ENCODE measurements at regions not wholly inside any gene's neighbourhood (a gene's known extent, or its start where the extent isn't known, plus 50 kb on each side); places are given as distances from the start of the nearest gene placed in this dataset.

DNA sequence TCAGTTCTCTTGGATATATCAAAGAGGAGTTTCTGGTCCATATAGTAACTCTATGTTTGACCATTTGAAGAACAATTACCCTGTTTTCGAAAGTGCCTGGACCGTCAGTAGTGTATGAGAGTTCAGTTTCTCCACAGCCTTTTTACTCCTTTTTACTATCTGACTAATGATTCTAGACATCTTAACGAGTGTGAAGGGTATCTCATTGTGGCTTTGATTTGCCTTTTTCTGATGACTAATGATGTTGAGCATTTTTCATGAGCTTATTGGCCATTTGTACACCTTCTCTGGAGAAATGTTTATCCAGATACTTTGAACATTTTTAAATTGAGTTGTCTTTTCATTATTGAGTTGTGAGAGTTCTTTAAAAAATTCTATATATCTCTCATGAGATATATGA, 114.9 kb upstream of the ATXN1 start:
- peaks cover 19% of the 10 kb centered on the region for H3K9me3 Mint-ChIP-seq (ENCODE audit: low read depth)
- DNase-seq (ENCODE audit: low spot score): no peak
- peaks cover 4% of the 10 kb centered on the region for H3K36me3 Mint-ChIP-seq (ENCODE audit: low read depth)
- TF ChIP-seq, protein P1, sequence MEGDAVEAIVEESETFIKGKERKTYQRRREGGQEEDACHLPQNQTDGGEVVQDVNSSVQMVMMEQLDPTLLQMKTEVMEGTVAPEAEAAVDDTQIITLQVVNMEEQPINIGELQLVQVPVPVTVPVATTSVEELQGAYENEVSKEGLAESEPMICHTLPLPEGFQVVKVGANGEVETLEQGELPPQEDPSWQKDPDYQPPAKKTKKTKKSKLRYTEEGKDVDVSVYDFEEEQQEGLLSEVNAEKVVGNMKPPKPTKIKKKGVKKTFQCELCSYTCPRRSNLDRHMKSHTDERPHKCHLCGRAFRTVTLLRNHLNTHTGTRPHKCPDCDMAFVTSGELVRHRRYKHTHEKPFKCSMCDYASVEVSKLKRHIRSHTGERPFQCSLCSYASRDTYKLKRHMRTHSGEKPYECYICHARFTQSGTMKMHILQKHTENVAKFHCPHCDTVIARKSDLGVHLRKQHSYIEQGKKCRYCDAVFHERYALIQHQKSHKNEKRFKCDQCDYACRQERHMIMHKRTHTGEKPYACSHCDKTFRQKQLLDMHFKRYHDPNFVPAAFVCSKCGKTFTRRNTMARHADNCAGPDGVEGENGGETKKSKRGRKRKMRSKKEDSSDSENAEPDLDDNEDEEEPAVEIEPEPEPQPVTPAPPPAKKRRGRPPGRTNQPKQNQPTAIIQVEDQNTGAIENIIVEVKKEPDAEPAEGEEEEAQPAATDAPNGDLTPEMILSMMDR (IDR thresholded peaks at IDR 0.05): no peak
- no peaks in the 10 kb centered on the region for H3K27me3 Mint-ChIP-seq (ENCODE audit: low read depth)
- H3K4me3 Mint-ChIP-seq (ENCODE audit: unreplicated experiment): no peak overlapping the region
- no peaks in the 10 kb centered on the region for H3K4me1 Mint-ChIP-seq (ENCODE audit: low read depth)
- H3K27ac Mint-ChIP-seq (ENCODE audit: unreplicated experiment): no peak overlapping the region

DNA sequence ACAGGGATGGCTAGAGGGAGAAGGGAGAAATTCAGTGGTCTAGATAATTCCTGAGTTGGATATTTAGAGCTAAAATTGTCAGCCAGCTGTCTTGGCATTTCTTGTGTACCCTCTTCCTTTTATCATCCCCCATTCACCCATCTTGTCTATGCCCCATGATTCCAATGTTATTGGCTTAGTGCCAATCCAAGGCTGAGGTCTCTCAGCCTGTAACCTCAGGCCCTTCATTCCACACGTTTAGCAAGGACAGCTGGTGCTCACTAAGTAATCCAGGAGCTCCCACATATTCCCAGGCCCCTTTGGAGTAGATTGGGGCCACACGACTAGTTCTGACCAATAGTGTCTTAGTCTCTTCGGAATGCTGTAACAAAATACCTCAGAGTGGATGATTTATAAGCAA, 112.4 kb upstream of the ATXN1 start:
- DNase-seq (ENCODE audit: low spot score): no peak
- Mint-ChIP-seq H3K27me3 (ENCODE audit: low read depth) (no peaks in the 10 kb centered on the region), H3K36me3 (ENCODE audit: low read depth) (peaks cover 4% of the 10 kb centered on the region), H3K4me3 (ENCODE audit: unreplicated experiment) (no peak overlapping the region), H3K4me1 (ENCODE audit: low read depth) (peaks cover 8% of the 10 kb centered on the region), H3K27ac (ENCODE audit: unreplicated experiment) (no peak overlapping the region), H3K9me3 (ENCODE audit: low read depth) (peaks cover 15% of the 10 kb centered on the region)
- TF ChIP-seq, protein P1 (IDR thresholded peaks at IDR 0.05): no peak

DNA sequence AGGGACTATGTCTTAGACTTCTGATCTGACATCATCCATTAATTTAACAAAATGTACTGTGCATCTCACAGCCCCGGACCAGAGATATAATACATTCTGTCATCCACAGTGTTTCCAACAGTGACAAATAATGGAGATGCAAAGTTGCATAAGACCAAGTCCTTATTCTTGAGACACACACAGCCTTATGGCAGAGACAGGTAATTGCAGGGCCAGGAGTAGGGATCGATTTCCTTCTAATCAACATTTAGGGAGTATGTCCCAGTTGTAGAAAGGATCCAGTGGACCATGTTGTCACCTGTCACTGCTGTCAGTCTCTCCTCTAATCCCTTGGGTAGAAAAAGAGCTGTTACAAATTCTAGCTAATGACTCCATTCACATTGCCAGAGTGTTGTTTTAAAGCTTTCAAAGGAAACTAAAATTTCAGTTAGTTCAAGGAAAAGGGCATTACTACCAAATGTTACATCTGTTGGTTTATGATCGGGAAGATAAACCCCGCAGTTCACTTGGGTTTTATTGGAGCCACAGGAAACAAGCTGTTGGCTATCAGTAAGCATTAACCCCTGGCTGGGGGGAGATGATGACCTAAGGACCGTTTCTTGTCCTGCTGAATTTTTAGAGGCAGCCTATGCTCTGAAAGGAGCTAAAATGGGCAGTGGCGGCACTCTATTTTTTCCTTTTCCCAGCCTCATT, 111.4 kb upstream of the ATXN1 start:
- Mint-ChIP-seq H3K4me3 (ENCODE audit: unreplicated experiment) (no peak overlapping the region), H3K27ac (ENCODE audit: unreplicated experiment) (no peak overlapping the region), H3K36me3 (ENCODE audit: low read depth) (no peaks in the 10 kb centered on the region), H3K9me3 (ENCODE audit: low read depth) (peaks cover 8% of the 10 kb centered on the region), H3K27me3 (ENCODE audit: low read depth) (no peaks in the 10 kb centered on the region), H3K4me1 (ENCODE audit: low read depth) (peaks cover 15% of the 10 kb centered on the region)
- TF ChIP-seq, protein P1 (IDR thresholded peaks at IDR 0.05): peak; percentile 32
- no peak for DNase-seq (ENCODE audit: low spot score)

DNA sequence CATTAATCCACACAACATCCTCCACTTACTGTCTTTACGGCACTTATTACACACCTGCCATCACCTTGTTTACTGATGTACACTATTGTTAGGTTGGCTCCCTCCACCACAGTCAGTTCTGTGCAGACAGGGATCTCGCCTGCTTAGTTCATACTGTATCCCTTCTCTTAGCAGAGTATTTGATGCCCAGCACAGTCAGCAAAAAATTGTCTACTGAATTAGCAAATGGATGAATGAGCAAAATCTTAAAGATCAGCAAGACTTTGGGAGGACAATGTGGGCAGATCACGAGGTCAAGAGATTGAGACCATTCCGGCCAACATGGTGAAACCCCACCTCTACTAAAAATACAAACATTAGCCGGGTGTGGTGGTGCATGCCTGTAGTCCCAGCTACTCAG, 109.8 kb upstream of the ATXN1 start:
- no peaks in the 10 kb centered on the region for H3K36me3 Mint-ChIP-seq (ENCODE audit: low read depth)
- peaks cover 15% of the 10 kb centered on the region for H3K4me1 Mint-ChIP-seq (ENCODE audit: low read depth)
- peaks cover 2% of the 10 kb centered on the region for H3K9me3 Mint-ChIP-seq (ENCODE audit: low read depth)
- no peak overlapping the region for H3K4me3 Mint-ChIP-seq (ENCODE audit: unreplicated experiment)
- DNase-seq (ENCODE audit: low spot score): no peak
- H3K27ac Mint-ChIP-seq (ENCODE audit: unreplicated experiment): no peak overlapping the region
- TF ChIP-seq, protein P1 (IDR thresholded peaks at IDR 0.05): no peak
- H3K27me3 Mint-ChIP-seq (ENCODE audit: low read depth): no peaks in the 10 kb centered on the region

DNA sequence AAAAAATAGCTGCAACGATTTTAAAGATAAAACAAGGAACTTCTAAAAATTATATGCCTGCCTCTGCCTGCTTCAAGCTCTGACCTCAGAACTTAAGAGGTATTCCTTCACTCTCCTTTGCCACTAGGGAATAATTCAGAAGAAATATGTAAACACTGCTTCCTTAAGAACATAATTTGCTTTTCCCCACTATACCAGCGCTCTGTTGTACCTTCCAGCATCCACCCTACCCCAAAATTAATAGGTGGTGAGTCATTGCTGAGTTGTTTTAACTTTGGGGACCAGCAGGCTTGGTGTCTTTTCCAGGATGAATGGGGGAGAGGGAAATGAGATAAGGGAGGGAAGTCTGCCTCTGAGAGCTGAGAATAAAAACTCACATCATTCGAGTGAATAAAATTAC, 107.7 kb upstream of the ATXN1 start:
- Mint-ChIP-seq H3K4me3 (ENCODE audit: unreplicated experiment) (no peak overlapping the region), H3K27ac (ENCODE audit: unreplicated experiment) (no peak overlapping the region), H3K36me3 (ENCODE audit: low read depth) (no peaks in the 10 kb centered on the region), H3K27me3 (ENCODE audit: low read depth) (no peaks in the 10 kb centered on the region), H3K4me1 (ENCODE audit: low read depth) (peaks cover 15% of the 10 kb centered on the region), H3K9me3 (ENCODE audit: low read depth) (no peaks in the 10 kb centered on the region)
- TF ChIP-seq, protein P1 (IDR thresholded peaks at IDR 0.05): no peak
- no peak for DNase-seq (ENCODE audit: low spot score)

Measured in chondrocyte (in vitro differentiated cells).